AG09319 (cell line): ENCODE measurements at regions not wholly inside any gene's neighbourhood (a gene's known extent, or its start where the extent isn't known, plus 50 kb on each side); places are given as distances from the start of the nearest gene placed in this dataset.
"Not testable (repeated sequence)": the region's sequence is repeated elsewhere in the genome, so short reads cannot be mapped to it uniquely, and the experiment has no call there.

Source experiments
- DNase-seq: peaks from one replicate; pipeline ENCODE4 v3.0.0-alpha.2; 2010; ENCODE audit warnings: low read depth; ENCODE audit errors: extremely low read depth
- TF ChIP-seq, protein P1 (sequence below): IDR thresholded peaks from 2 replicates; pipeline ENCODE4 v1.5.1; 2011; ENCODE audit warnings: low read depth, mild to moderate bottlenecking, inconsistent platforms, low read length, moderate library complexity

- no peak for DNase-seq
Measured at GRCh38 chr5:72681781-72682180, 134.7 kb upstream of the TNPO1 start.

GRCh38 chr5:72677447-72677846 lies 139.0 kb upstream of the TNPO1 start:
- TF ChIP-seq, protein P1, sequence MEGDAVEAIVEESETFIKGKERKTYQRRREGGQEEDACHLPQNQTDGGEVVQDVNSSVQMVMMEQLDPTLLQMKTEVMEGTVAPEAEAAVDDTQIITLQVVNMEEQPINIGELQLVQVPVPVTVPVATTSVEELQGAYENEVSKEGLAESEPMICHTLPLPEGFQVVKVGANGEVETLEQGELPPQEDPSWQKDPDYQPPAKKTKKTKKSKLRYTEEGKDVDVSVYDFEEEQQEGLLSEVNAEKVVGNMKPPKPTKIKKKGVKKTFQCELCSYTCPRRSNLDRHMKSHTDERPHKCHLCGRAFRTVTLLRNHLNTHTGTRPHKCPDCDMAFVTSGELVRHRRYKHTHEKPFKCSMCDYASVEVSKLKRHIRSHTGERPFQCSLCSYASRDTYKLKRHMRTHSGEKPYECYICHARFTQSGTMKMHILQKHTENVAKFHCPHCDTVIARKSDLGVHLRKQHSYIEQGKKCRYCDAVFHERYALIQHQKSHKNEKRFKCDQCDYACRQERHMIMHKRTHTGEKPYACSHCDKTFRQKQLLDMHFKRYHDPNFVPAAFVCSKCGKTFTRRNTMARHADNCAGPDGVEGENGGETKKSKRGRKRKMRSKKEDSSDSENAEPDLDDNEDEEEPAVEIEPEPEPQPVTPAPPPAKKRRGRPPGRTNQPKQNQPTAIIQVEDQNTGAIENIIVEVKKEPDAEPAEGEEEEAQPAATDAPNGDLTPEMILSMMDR: no peak
- DNase-seq: no peak

More at GRCh38 chr5:72681781-72682180, 134.7 kb upstream of the TNPO1 start:
- TF ChIP-seq, protein P1: no peak

DNA sequence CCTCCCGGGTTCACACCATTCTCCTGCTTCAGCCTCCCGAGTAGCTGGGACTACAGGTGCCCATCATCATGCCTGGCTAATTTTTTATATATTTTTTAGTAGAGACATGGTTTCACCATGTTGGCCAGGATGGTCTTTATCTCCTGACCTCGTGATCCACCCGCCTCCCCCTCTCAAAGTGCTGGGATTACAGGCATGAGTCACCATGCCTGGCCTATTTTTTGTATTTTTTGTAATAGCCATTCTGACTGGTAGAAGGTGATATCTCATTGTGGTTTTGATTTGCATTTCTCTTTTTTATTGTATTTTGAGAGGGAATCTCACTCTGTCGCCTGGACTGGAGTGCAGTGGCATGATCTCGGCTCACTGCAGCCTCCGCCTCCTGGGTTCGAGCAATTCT lies 139.6 kb upstream of the TNPO1 start:
- DNase-seq: not testable (repeated sequence)

DNA sequence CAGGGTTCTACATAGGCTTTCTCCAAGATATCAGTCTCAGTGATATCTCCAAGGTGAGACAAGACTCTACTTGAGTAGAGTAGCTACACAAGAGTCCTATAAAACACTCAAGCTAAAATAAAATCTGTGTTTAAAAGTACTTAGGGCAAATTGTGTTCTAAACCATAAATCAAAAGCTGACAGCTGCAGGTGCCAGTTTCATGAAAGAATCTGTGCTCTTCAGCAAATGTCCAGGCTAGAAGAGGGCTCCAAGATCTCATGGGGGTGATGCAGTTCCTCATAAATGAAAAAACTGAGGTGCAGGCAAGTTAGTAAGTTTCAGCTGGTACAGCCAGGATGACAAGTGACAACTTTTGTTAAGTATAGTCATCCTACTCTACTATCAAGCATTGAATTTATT lies 142.8 kb upstream of the TNPO1 start:
- DNase-seq: no peak
- TF ChIP-seq, protein P1: no peak

DNA sequence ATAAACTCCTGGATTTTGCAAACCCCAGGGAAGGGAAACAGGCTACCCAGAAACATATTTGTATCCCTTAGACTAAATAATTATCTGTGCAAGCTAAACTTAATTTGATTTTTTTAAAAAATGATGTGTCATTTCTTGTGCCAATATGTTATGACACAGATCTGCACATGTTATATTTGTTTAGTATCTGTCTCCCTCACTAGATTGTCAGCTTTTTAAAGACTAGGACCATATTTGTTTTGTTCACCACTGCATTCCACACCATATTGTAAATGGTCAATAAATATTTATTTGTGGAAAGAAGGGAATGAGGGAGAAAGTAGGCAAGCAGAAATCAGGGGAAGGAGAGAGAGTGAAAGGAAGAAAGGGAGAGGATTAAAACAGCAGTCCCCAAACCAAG lies 143.3 kb upstream of the TNPO1 start:
- TF ChIP-seq, protein P1: no peak
- DNase-seq: no peak

- DNase-seq: no peak
- TF ChIP-seq, protein P1: no peak
Measured at GRCh38 chr5:72667708-72668107, 148.8 kb upstream of the TNPO1 start.

GRCh38 chr5:72662936-72663335 lies 153.5 kb upstream of the TNPO1 start:
- TF ChIP-seq, protein P1: no peak

DNA sequence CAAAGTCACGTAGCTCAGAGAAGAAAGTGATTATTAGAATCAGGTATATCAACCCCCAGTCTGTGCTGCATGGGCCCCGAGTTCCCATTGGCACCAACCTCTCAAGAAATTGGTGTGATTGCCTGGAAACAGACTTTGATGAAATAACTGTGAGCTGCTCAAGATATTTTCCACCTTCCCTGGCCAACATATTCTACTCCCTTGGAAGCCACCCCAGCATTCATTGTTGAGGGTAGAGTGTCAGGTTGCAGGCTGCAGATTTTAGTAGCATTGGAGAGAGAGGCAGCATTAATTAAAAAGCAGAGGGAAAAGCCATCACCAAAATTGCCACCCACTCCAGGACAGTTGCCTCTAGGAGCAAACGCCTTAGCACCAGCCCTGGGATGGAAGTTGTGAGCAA lies 154.2 kb upstream of the TNPO1 start:
- no peak for DNase-seq
- TF ChIP-seq, protein P1: no peak

More at GRCh38 chr5:72662936-72663335, 153.5 kb upstream of the TNPO1 start:
- no peak for DNase-seq
